IMR-90 (cell line): ENCODE measurements at regions not wholly inside any gene's neighbourhood (a gene's known extent, or its start where the extent isn't known, plus 50 kb on each side); places are given as distances from the start of the nearest gene placed in this dataset.

Source experiments
- ATAC-seq: fragments of 200-7000 bp; cut with Tn5 transposase; 2 replicates; pipeline ENCODE4 v1.9.1; 2020; ENCODE audit warnings: low read depth, mild to moderate bottlenecking, moderate library complexity
- BruUV-seq: library from RNA; stranded (reverse); fragments of 400-500 nt; replicated peaks from 2 replicates; lab custom pipeline; 2021; lab: Mats Ljungman, UMichigan
- CTCF ChIA-PET: fragments of 300-600 bp; formaldehyde crosslinking; extraction: SDS; loops from one replicate; lab custom pipeline; 2021; ENCODE audit warnings: antibody characterized with exemption; lab: Yijun Ruan, JAX
- POLR2A ChIA-PET: fragments of 300-600 bp; sonication (Branson Sonifier 250); formaldehyde crosslinking; loops from one replicate; lab custom pipeline; 2022; ENCODE audit warnings: antibody characterized with exemption; ENCODE audit not compliant: unreplicated experiment; lab: Charles Lee
- DNase-seq: peaks from one replicate; pipeline ENCODE4 v3.0.0; 2013
- H2AFZ ChIP-seq: replicated peaks from 2 replicates; pipeline ENCODE3; 2013; ENCODE audit warnings: low read length, mild to moderate bottlenecking; ENCODE audit not compliant: poor library complexity
- H2AK5ac ChIP-seq: 2 replicates; pipeline ENCODE4 v1.6.1; 2013; ENCODE audit warnings: low read depth, low read length, inconsistent platforms
- H2AK9ac ChIP-seq: replicated peaks from 2 replicates; pipeline ENCODE3; 2013; ENCODE audit warnings: mild to moderate bottlenecking, low read depth, low read length, moderate library complexity; ENCODE audit not compliant: poor library complexity
- H2BK120ac ChIP-seq: 2 replicates; pipeline ENCODE4 v1.6.1; 2013; ENCODE audit warnings: low read depth, low read length, inconsistent platforms
- H2BK15ac ChIP-seq: 3 replicates; pipeline ENCODE4 v1.6.1; 2013; ENCODE audit warnings: low read depth, low read length, inconsistent platforms
- H2BK20ac ChIP-seq: 2 replicates; pipeline ENCODE4 v1.6.1; 2013; ENCODE audit warnings: low read depth, mild to moderate bottlenecking, inconsistent platforms, low read length, moderate library complexity
- H2BK5ac ChIP-seq: 2 replicates; pipeline ENCODE4 v1.6.1; 2013; ENCODE audit warnings: mild to moderate bottlenecking, low read depth, low read length, inconsistent platforms; ENCODE audit not compliant: poor library complexity, severe bottlenecking
- H3K14ac ChIP-seq: replicated peaks from 2 replicates; pipeline ENCODE4 v1.6.1; 2013; ENCODE audit warnings: low read depth, low read length, inconsistent platforms
- H3K18ac ChIP-seq: 2 replicates; pipeline ENCODE4 v1.6.1; 2013; ENCODE audit warnings: low read depth, low read length, control low read depth
- H3K23ac ChIP-seq: 2 replicates; pipeline ENCODE4 v1.6.1; 2013; ENCODE audit warnings: low read depth, low read length, inconsistent platforms
- H3K27ac ChIP-seq: 2 replicates; pipeline ENCODE4 v1.5.1; 2013; ENCODE audit warnings: mild to moderate bottlenecking, control low read depth, low read length; ENCODE audit not compliant: insufficient read depth
- H3K27me3 ChIP-seq: 2 replicates; pipeline ENCODE4 v1.6.1; 2013; ENCODE audit warnings: low read length; ENCODE audit not compliant: control insufficient read depth, insufficient read depth
- H3K36me3 ChIP-seq: 2 replicates; pipeline ENCODE4 v1.6.1; 2013; ENCODE audit warnings: low read length, mixed read lengths; ENCODE audit not compliant: control insufficient read depth, insufficient read depth
- H3K4ac ChIP-seq: 2 replicates; pipeline ENCODE4 v1.6.1; 2013; ENCODE audit warnings: low read depth, low read length, inconsistent platforms
- H3K4me1 ChIP-seq: 2 replicates; pipeline ENCODE4 v1.6.1; 2013; ENCODE audit warnings: low read length, mixed read lengths; ENCODE audit not compliant: control insufficient read depth, insufficient read depth
- H3K4me2 ChIP-seq: 2 replicates; pipeline ENCODE4 v1.6.1; 2013; ENCODE audit warnings: low read depth, mild to moderate bottlenecking, control low read depth, low read length, moderate library complexity
- H3K4me3 ChIP-seq: 2 replicates; pipeline ENCODE4 v1.5.1; 2013; ENCODE audit warnings: low read depth, mild to moderate bottlenecking, control low read depth, low read length, moderate library complexity; ENCODE audit not compliant: insufficient read depth
- H3K56ac ChIP-seq: 2 replicates; pipeline ENCODE4 v1.6.1; 2013; ENCODE audit warnings: low read length, inconsistent platforms; ENCODE audit not compliant: insufficient read depth; ENCODE audit errors: extremely low read depth
- H3K79me1 ChIP-seq, 2 experiments: 2 replicates each; pipeline ENCODE4 v1.6.1; 2013; ENCODE audit warnings: low read length in 2 of 2, inconsistent platforms in 1 of 2, low read depth in 1 of 2
- H3K9ac ChIP-seq: 2 replicates; pipeline ENCODE4 v1.6.1; 2013; ENCODE audit warnings: low read depth, low read length, control low read depth
- H3K9me1 ChIP-seq: 2 replicates; pipeline ENCODE4 v1.6.1; 2013; ENCODE audit warnings: low read length, inconsistent platforms; ENCODE audit not compliant: insufficient read depth
- H3K9me3 ChIP-seq: 2 replicates; pipeline ENCODE4 v1.6.1; 2013; ENCODE audit warnings: low read length; ENCODE audit not compliant: control insufficient read depth, insufficient read depth
- H4K20me1 ChIP-seq: 2 replicates; pipeline ENCODE4 v1.6.1; 2013; ENCODE audit warnings: low read length, inconsistent platforms; ENCODE audit not compliant: insufficient read depth
- H4K5ac ChIP-seq: 2 replicates; pipeline ENCODE4 v1.6.1; 2013; ENCODE audit warnings: mild to moderate bottlenecking, low read depth, low read length, control low read depth
- H4K8ac ChIP-seq, 2 experiments: 2 replicates each; pipeline ENCODE4 v1.6.1; 2013; ENCODE audit warnings: low read depth in 2 of 2, low read length in 2 of 2, control low read depth in 1 of 2, inconsistent platforms in 1 of 2
- H4K91ac ChIP-seq: 2 replicates; pipeline ENCODE4 v1.6.1; 2013; ENCODE audit warnings: low read depth, low read length, inconsistent platforms; ENCODE audit not compliant: insufficient read depth
- BHLHE40 ChIP-seq: fragments of 150-350 bp; IDR thresholded peaks from 2 replicates; pipeline ENCODE4 v1.6.1; 2016; ENCODE audit warnings: mild to moderate bottlenecking, low read depth, low read length
- CEBPB ChIP-seq: IDR thresholded peaks from 2 replicates; pipeline ENCODE4 v1.6.1; 2012; ENCODE audit warnings: low read depth, low read length, improper control_type of control experiment
- CHD1 ChIP-seq: IDR thresholded peaks from 2 replicates; pipeline ENCODE4 v1.6.1; 2012; ENCODE audit warnings: low read depth, low read length, improper control_type of control experiment
- ELK1 ChIP-seq: fragments of 150-350 bp; IDR thresholded peaks from 2 replicates; pipeline ENCODE4 v1.6.1; 2016; ENCODE audit warnings: low read depth, mild to moderate bottlenecking, low read length, moderate library complexity, borderline replicate concordance
- FOS ChIP-seq: fragments of 150-350 bp; IDR thresholded peaks from 2 replicates; pipeline ENCODE4 v1.6.1; 2016; ENCODE audit warnings: low read depth, low read length
- MAFK ChIP-seq: IDR thresholded peaks from 2 replicates; pipeline ENCODE4 v1.6.1; 2012; ENCODE audit warnings: low read depth, low read length, improper control_type of control experiment
- MAZ ChIP-seq: IDR thresholded peaks from 2 replicates; pipeline ENCODE4 v1.6.1; 2012; ENCODE audit warnings: low read depth, mild to moderate bottlenecking, low read length, improper control_type of control experiment, moderate library complexity, borderline replicate concordance
- MXI1 ChIP-seq: IDR thresholded peaks from 2 replicates; pipeline ENCODE4 v1.6.1; 2012; ENCODE audit warnings: low read depth, mild to moderate bottlenecking, low read length, moderate library complexity, borderline replicate concordance
- NFE2L2 ChIP-seq: fragments of 150-350 bp; IDR thresholded peaks from 2 replicates; pipeline ENCODE4 v1.6.1; 2016; ENCODE audit warnings: low read depth, mild to moderate bottlenecking, low read length
- POLR2A ChIP-seq: IDR thresholded peaks from 2 replicates; pipeline ENCODE4 v1.6.1; 2012; ENCODE audit warnings: mild to moderate bottlenecking, low read depth, low read length
- RCOR1 ChIP-seq: IDR thresholded peaks from 2 replicates; pipeline ENCODE4 v1.6.1; 2012; ENCODE audit warnings: mild to moderate bottlenecking, low read length, improper control_type of control experiment; ENCODE audit not compliant: insufficient replicate concordance
- RFX5 ChIP-seq: IDR thresholded peaks from 2 replicates; pipeline ENCODE4 v1.8.0; 2012; ENCODE audit warnings: low read depth, mild to moderate bottlenecking, low read length, moderate library complexity
- SMC3 ChIP-seq: fragments of 150-350 bp; IDR thresholded peaks from 2 replicates; pipeline ENCODE4 v1.6.1; 2016; ENCODE audit warnings: low read depth, mild to moderate bottlenecking, antibody characterized with exemption, low read length, moderate library complexity
- WGBS, 2 experiments: methylation state at CpG; one replicate each; pipeline versions ENCODE4 v1.1.5 to v1.1.7; 2013; ENCODE audit warnings: missing lambda C conversion rate in 2 of 2; ENCODE audit not compliant: insufficient read length in 1 of 2; ENCODE audit errors: extremely low coverage in 2 of 2; 5-methylcytosine and 5-hydroxymethylcytosine counted together
- dilution Hi-C: fragments of 300-500 bp; cut with HindIII; formaldehyde crosslinking; loops from one replicate; pipeline ENCODE4 v1.14.3; 2018; ENCODE audit warnings: low sequenced_read_pairs; ENCODE audit not compliant: unreplicated experiment
- in situ Hi-C: fragments of 300-500 bp; cut with MboI; formaldehyde crosslinking; loops from 3 replicates; pipeline ENCODE4 v1.14.3; 2019; ENCODE audit warnings: low sequenced_read_pairs, inconsistent platforms, mixed read lengths
- intact Hi-C: fragments of 100-400 bp; cut with micrococcal nuclease; formaldehyde crosslinking; loops from 2 replicates; pipeline ENCODE4 v1.10.0; 2022
- TF ChIP-seq, protein P1 (sequence below): conservative IDR thresholded peaks from 2 replicates; pipeline ENCODE4 v1.5.1; 2012; ENCODE audit warnings: mild to moderate bottlenecking, low read depth, low read length, improper control_type of control experiment

DNA sequence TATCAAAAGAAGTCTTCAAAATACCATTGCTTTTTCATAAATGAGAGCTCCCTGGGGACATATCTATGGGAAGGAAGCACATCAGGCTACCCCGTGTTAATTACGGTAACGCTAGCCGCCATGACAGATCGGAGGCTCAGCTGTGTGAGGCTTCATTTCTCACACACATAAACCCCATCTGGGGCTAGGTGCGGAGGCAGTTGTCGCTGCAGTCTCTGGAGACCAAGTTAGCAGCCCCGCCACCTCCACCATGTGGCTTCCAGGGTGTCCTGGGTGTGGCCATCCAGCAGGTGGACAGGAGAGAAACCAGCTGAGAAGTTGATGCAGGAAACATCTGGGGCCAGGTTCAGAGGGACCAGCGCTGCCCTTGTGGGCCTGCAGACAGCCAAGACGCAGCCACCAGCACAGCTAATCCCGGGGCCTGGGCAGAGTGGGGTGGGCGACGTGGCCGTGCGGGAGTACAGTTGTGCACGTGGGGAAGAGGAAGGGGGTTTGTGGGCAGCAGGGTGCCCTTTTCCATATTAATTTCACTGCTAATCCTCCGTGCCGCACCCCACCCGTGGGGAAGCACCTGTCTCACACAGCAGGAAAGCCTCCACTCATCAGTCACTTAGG, 426.5 kb downstream of the IRX1 start:
- CTCF ChIA-PET = no interaction called here
- Histone ChIP-seq H2BK15ac (no peak overlapping the region), H3K18ac (no peak overlapping the region), H3K4me3 (no peak overlapping the region), H4K20me1 (no peaks in the 10 kb centered on the region), H3K9me3 (peaks cover 25% of the 10 kb centered on the region), H3K36me3 (no peaks in the 10 kb centered on the region), H4K91ac (no peak overlapping the region), H2AFZ (peak overlapping the region; percentile 47), H3K9me1 (no peaks in the 10 kb centered on the region), H3K4me2 (no peak overlapping the region), H2BK20ac (no peak overlapping the region), H3K27ac (no peak overlapping the region), H3K27me3 (no peaks in the 10 kb centered on the region), H3K23ac (no peak overlapping the region), H3K79me1 (no peaks in the 10 kb centered on the region), H3K9ac (no peak overlapping the region), H3K4ac (no peak overlapping the region), H2AK9ac (no peak overlapping the region), H3K14ac (no peak overlapping the region), H2BK5ac (no peak overlapping the region), H4K5ac (no peak overlapping the region), H3K4me1 (no peaks in the 10 kb centered on the region), H2BK120ac (no peak overlapping the region), H2AK5ac (no peak overlapping the region), H3K56ac (no peak overlapping the region), H4K8ac (no peak overlapping the region)
- DNase-seq (no peak), ATAC-seq (no peak)
- dilution Hi-C loops (no loop called here), in situ Hi-C loops (no loop called here), intact Hi-C loops (no loop called here)
- WGBS, 2 experiments = no CpG with 5 or more reads among the region's 19 CpGs
- POLR2A ChIA-PET = no interaction called here
- BruUV-seq = no TSS peak
- TF ChIP-seq RCOR1 (no peak), RFX5 (no peak), POLR2A (no peak), MXI1 (no peak), MAZ (no peak), CHD1 (no peak), NFE2L2 (no peak), BHLHE40 (no peak), CEBPB (no peak), SMC3 (no peak), ELK1 (no peak), MAFK (no peak), FOS (no peak)
- TF ChIP-seq, protein P1, sequence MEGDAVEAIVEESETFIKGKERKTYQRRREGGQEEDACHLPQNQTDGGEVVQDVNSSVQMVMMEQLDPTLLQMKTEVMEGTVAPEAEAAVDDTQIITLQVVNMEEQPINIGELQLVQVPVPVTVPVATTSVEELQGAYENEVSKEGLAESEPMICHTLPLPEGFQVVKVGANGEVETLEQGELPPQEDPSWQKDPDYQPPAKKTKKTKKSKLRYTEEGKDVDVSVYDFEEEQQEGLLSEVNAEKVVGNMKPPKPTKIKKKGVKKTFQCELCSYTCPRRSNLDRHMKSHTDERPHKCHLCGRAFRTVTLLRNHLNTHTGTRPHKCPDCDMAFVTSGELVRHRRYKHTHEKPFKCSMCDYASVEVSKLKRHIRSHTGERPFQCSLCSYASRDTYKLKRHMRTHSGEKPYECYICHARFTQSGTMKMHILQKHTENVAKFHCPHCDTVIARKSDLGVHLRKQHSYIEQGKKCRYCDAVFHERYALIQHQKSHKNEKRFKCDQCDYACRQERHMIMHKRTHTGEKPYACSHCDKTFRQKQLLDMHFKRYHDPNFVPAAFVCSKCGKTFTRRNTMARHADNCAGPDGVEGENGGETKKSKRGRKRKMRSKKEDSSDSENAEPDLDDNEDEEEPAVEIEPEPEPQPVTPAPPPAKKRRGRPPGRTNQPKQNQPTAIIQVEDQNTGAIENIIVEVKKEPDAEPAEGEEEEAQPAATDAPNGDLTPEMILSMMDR = no peak
